ENCODE measurements at regions not wholly inside any gene's neighbourhood (a gene's known extent, or its start where the extent isn't known, plus 50 kb on each side); places are given as distances from the start of the nearest gene placed in this dataset.
"Not testable (repeated sequence)": the region's sequence is repeated elsewhere in the genome, so short reads cannot be mapped to it uniquely, and the experiment has no call there.

DNA sequence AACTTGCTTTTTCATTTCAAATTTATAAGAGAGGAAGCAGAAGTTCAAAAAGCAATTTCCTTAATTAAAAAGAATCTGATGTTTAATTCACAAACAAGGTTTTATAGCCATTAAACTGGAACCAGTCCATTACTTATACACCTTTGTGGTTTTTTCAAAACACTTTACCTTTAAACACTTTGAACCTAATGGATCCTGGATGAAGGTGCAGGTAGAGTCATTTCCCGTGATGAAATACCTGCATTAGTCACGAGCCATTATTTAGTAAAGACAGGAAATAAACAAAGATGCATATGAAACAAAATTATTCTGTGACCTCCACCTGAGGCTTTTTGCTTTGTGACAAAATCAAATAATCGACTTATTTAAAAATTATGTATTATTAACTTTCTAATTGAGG lies 341.7 kb upstream of the UBE2E2 start:
- Mint-ChIP-seq H3K4me3 (no peak overlapping the region), H3K27me3 (ENCODE audit: low read depth, poor library complexity) (no peaks in the 10 kb centered on the region), H3K36me3 (ENCODE audit: low read depth) (no peaks in the 10 kb centered on the region), H3K4me1 (no peaks in the 10 kb centered on the region), H3K9me3 (peaks cover 4% of the 10 kb centered on the region), H3K27ac (no peak overlapping the region)
- TF ChIP-seq, protein P1, sequence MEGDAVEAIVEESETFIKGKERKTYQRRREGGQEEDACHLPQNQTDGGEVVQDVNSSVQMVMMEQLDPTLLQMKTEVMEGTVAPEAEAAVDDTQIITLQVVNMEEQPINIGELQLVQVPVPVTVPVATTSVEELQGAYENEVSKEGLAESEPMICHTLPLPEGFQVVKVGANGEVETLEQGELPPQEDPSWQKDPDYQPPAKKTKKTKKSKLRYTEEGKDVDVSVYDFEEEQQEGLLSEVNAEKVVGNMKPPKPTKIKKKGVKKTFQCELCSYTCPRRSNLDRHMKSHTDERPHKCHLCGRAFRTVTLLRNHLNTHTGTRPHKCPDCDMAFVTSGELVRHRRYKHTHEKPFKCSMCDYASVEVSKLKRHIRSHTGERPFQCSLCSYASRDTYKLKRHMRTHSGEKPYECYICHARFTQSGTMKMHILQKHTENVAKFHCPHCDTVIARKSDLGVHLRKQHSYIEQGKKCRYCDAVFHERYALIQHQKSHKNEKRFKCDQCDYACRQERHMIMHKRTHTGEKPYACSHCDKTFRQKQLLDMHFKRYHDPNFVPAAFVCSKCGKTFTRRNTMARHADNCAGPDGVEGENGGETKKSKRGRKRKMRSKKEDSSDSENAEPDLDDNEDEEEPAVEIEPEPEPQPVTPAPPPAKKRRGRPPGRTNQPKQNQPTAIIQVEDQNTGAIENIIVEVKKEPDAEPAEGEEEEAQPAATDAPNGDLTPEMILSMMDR (IDR thresholded peaks at IDR 0.05): no peak
- no peak for DNase-seq

DNA sequence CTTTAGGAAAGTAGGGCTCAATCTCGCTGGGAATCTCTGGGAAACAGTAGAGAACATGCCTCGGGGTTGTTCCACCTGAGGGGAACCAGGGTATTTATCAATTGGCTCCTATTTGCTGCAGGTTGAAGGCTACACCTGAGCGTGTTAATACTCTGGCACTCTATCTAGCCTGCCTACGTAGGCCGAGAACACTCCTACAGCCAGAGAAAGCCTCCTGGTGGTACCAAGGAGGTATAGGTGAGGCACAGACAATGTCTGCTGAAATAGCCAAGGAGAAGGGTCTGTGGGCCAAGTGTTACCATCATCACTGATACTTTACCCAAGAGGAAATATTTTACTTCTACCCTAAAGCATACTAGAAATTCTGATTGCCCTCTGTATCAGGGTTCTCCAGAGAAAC lies 341.0 kb upstream of the UBE2E2 start:
- Mint-ChIP-seq H3K4me1 (no peaks in the 10 kb centered on the region), H3K9me3 (no peaks in the 10 kb centered on the region), H3K4me3 (no peak overlapping the region)

DNA sequence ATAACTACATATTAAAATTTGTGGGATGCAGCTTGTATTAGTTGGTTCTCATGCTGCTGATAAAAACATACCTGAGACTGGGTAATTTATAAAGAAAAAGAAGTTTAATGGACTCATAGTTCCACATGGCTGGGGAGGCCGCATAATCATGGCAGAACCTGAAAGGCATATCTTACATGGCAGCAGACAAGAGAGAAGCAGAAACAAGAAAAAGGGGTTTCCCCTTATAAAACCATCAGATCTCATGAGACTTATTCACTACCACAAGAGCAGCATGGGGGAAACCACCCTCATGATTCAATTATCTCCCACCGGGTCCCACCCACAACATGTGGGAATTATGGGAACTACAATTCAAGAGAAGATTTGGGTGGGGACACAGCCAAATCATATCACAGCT lies 320.3 kb upstream of the UBE2E2 start:
- H3K36me3 Mint-ChIP-seq (ENCODE audit: low read depth); H3K9me3 Mint-ChIP-seq; DNase-seq; H3K4me1 Mint-ChIP-seq; H3K27me3 Mint-ChIP-seq (ENCODE audit: low read depth, poor library complexity); H3K27ac Mint-ChIP-seq; H3K4me3 Mint-ChIP-seq: not testable (repeated sequence)

More for the DNA sequence above, 341.0 kb upstream of the UBE2E2 start:
- TF ChIP-seq, protein P1 (IDR thresholded peaks at IDR 0.05): no peak
- H3K36me3 Mint-ChIP-seq (ENCODE audit: low read depth): no peaks in the 10 kb centered on the region
- H3K27ac Mint-ChIP-seq: no peak overlapping the region
- no peak for DNase-seq
- no peaks in the 10 kb centered on the region for H3K27me3 Mint-ChIP-seq (ENCODE audit: low read depth, poor library complexity)

DNA sequence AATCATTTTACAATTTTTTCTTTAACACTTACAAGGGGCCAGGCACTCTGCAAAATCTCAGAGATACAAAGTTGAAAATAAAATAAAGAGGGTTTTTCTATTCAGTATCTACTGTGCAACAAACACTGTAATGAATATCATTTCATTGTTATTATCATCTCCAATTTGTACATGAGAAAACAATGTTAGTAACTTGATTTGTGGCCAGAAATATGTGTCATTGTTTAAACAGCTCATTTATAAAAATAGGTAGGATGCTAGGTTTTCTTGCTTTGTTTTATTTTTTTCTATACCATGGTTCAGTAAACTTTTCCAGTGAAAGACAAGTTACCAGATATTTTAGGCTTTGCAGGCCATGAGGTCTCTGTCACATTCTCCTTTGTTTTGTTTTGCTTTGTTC lies 318.1 kb upstream of the UBE2E2 start:
- TF ChIP-seq, protein P1 (IDR thresholded peaks at IDR 0.05): no peak
- no peaks in the 10 kb centered on the region for H3K27me3 Mint-ChIP-seq (ENCODE audit: low read depth, poor library complexity)
- no peaks in the 10 kb centered on the region for H3K9me3 Mint-ChIP-seq
- no peak for DNase-seq
- H3K27ac Mint-ChIP-seq: no peak overlapping the region
- H3K4me3 Mint-ChIP-seq: no peak overlapping the region
- H3K4me1 Mint-ChIP-seq: no peaks in the 10 kb centered on the region
- H3K36me3 Mint-ChIP-seq (ENCODE audit: low read depth): no peaks in the 10 kb centered on the region

DNA sequence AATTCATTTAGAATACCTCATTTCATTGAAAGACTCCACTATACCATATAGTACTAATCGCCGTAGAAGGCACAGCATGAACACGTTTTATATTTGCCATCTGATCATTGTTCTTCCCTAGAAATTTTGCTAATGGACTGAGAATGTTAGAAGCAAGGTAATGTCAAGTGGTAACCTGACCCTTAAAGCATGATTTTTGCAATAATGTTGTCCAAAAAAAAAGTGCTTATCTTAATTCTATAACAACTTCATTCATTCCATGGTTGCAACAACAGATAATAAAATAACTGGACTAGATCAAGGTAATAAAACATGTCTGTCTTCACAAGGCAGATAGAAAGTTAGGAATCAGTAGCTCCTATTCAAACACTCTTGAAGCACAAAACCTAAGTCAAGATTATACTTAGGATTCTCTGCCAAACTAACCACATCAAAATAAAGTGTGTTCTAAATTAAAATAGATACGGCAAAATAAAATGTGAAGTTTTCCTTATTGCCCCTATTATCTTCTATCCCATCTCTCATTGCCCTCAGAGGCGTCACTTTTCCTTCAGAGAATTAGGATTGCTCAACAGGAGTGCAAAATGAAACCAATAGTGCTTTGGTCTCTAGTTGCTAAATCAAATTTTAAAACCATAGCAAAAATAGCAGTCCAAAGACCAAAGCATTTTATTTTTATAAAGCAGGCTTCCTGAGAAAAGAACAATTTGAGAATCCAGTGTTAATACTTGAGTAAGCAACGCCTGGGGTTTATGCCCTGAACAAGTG lies 317.4 kb upstream of the UBE2E2 start:
- TF ChIP-seq, protein P1 (IDR thresholded peaks at IDR 0.05): no peak
- Mint-ChIP-seq H3K9me3 (no peaks in the 10 kb centered on the region), H3K4me1 (no peaks in the 10 kb centered on the region), H3K27ac (no peak overlapping the region), H3K4me3 (no peak overlapping the region), H3K27me3 (ENCODE audit: low read depth, poor library complexity) (no peaks in the 10 kb centered on the region), H3K36me3 (ENCODE audit: low read depth) (no peaks in the 10 kb centered on the region)
- no peak for DNase-seq

DNA sequence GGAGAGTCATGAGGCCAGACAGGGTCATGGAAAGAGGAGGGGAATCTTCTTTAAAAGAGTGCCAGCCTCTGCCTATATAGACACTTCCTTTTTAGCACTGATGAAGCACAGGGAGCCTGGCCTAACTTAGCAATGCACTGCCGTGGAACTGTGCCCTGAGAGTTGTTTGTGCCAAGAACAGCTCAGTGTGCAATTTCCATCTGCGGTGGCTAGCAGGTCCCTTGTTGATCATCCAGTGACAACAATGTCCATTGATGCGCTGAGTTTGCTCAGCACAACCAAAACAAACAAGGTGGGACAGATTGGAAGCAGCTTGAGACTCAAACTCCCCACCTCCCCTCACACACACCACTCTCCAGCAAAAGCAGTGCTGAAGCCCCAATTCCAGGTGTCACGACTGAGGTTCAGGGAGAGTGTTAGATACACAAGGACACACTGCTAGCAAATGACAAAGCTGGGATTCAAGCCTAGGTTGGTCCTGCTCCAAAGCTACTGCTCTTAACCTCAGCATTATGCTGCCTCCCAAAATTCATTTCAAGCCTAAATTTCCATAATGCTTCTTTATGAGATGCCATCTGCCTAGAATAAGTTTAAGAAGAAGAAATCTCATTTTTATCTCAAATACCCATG lies 316.6 kb upstream of the UBE2E2 start:
- H3K27me3 Mint-ChIP-seq (ENCODE audit: low read depth, poor library complexity): no peaks in the 10 kb centered on the region
- TF ChIP-seq, protein P1 (IDR thresholded peaks at IDR 0.05): no peak

More for the DNA sequence above, 316.6 kb upstream of the UBE2E2 start:
- Mint-ChIP-seq H3K4me1 (no peaks in the 10 kb centered on the region), H3K27ac (no peak overlapping the region), H3K36me3 (ENCODE audit: low read depth) (no peaks in the 10 kb centered on the region), H3K9me3 (no peaks in the 10 kb centered on the region), H3K4me3 (no peak overlapping the region)
- no peak for DNase-seq

Measured in nephron progenitor cell (in vitro differentiated cells).